GM19239 (cell line): ENCODE measurements at regions not wholly inside any gene's neighbourhood (a gene's known extent, or its start where the extent isn't known, plus 50 kb on each side); places are given as distances from the start of the nearest gene placed in this dataset.

ENCODE experiments used
- DNase-seq: peaks from one replicate; pipeline ENCODE4 v3.0.0; 2011; ENCODE audit warnings: low spot score; ENCODE audit not compliant: insufficient read length
- FAIRE-seq: peaks from 2 replicates; lab custom pipeline; 2011; peaks lifted over from hg19 to GRCh38; lab: Jason Lieb, UNC

DNA sequence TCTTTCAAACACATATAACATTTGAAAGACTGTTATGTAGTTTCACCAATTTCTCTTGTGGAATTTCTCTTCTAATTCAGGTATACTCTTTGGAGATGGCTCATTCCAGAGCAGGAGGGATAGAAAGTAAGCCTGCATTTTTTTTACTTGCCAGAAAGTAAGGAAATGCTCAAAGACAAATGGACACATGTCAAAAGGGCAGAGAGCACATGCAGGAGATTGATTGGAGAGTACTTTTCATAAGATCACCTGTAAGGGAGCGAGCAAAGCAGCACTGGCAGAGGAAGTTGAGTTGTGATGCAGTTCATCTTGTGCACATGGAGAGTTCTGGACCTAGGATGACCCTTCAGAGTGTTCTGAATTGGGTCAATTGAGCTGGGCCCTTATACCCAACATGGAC, 51.4 kb upstream of the FBXO33 start:
- no peak for DNase-seq
- no peak for FAIRE-seq
